Erythroblast (primary cell): ENCODE measurements at regions not wholly inside any gene's neighbourhood (a gene's known extent, or its start where the extent isn't known, plus 50 kb on each side); places are given as distances from the start of the nearest gene placed in this dataset.

Source experiments
- GATA1 ChIP-seq: IDR thresholded peaks from 2 replicates; pipeline ENCODE4 v1.6.1; 2011; ENCODE audit warnings: low read depth, mild to moderate bottlenecking, control low read depth, low read length, moderate library complexity
- POLR2A ChIP-seq: IDR thresholded peaks from 2 replicates; pipeline ENCODE4 v1.6.1; 2011; ENCODE audit warnings: mild to moderate bottlenecking, low read length

DNA sequence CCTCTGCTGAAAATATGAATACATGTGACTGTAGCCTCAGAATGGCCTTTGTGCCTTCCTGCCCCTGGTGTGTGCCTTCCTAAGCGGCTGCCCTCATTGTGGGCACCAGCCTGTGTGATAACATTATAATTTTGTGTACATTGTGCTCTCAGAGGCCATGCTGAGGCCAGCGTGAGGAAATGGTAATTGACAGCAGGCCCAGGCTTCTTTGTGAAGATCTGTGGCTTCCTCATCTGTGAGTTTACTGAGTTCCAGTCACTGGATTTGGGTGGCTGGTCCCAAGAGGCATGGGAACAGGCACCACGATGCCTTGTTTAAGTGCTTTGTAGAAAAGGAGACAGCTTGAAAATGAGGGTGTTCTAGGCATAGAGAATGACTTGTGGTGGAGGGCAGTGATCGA is 389.3 kb downstream of the OMA1 start:
- TF ChIP-seq POLR2A (no peak), GATA1 (no peak)
